ENCODE measurements at regions not wholly inside any gene's neighbourhood (a gene's known extent, or its start where the extent isn't known, plus 50 kb on each side); places are given as distances from the start of the nearest gene placed in this dataset.

- Histone ChIP-seq H3K4me3 (no peak overlapping the region), H3K27ac (no peak overlapping the region), H3K36me3 (ENCODE audit: low read depth, missing control alignments) (no peaks in the 10 kb centered on the region), H3K9me3 (no peaks in the 10 kb centered on the region), H3K4me1 (no peaks in the 10 kb centered on the region), H3K27me3 (no peaks in the 10 kb centered on the region)
- WGBS, 2 donors, result 76 to 88% methylated on average over 4 to 7 of the region's 7 CpGs
- intact Hi-C loops (cut with DNase I; ENCODE audit: low total_unique reads), result no loop called here
- no peak for DNase-seq
- TF ChIP-seq CTCF (IDR thresholded peaks at IDR 0.05), result no peak
- TF ChIP-seq POLR2A (IDR thresholded peaks at IDR 0.05), result no peak
Observed at GRCh38 chr18:78801011-78801410, 178.6 kb upstream of the SALL3 start.

- Histone ChIP-seq H3K27me3 (no peaks in the 10 kb centered on the region), H3K27ac (no peak overlapping the region), H3K9me3 (no peaks in the 10 kb centered on the region), H3K36me3 (ENCODE audit: low read depth, missing control alignments) (no peaks in the 10 kb centered on the region), H3K4me3 (no peak overlapping the region), H3K4me1 (no peaks in the 10 kb centered on the region)
- TF ChIP-seq CTCF (IDR thresholded peaks at IDR 0.05) (no peak), POLR2A (IDR thresholded peaks at IDR 0.05) (no peak)
- intact Hi-C loops (cut with DNase I; ENCODE audit: low total_unique reads), result no loop called here
- no peak for DNase-seq
- 88 to 93% methylated on average over 6 to 9 of the region's 9 CpGs for WGBS, 2 donors
Observed at GRCh38 chr18:78803104-78803503, 176.5 kb upstream of the SALL3 start.

- Histone ChIP-seq H3K36me3 (ENCODE audit: low read depth, missing control alignments) (no peaks in the 10 kb centered on the region), H3K9me3 (no peaks in the 10 kb centered on the region), H3K4me3 (no peak overlapping the region), H3K27ac (no peak overlapping the region), H3K4me1 (no peaks in the 10 kb centered on the region), H3K27me3 (no peaks in the 10 kb centered on the region)
- 83 to 91% methylated on average over 7 to 22 of the region's 26 CpGs for whole genome bisulfite sequencing, 2 donors
- no peak for DNase-seq
- TF ChIP-seq POLR2A (IDR thresholded peaks at IDR 0.05) (no peak), CTCF (IDR thresholded peaks at IDR 0.05) (no peak)
- intact Hi-C loops (cut with DNase I; ENCODE audit: low total_unique reads), result no loop called here
Observed at GRCh38 chr18:78804206-78805030, 175.2 kb upstream of the SALL3 start.

- intact Hi-C loops (cut with DNase I; ENCODE audit: low total_unique reads), result no loop called here
- DNase-seq, result no peak
Observed at GRCh38 chr18:78805840-78806239, 173.8 kb upstream of the SALL3 start.

More at GRCh38 chr18:78805840-78806239, 173.8 kb upstream of the SALL3 start:
- Histone ChIP-seq H3K4me1 (no peaks in the 10 kb centered on the region), H3K9me3 (no peaks in the 10 kb centered on the region), H3K27ac (no peak overlapping the region), H3K4me3 (no peak overlapping the region), H3K27me3 (no peaks in the 10 kb centered on the region), H3K36me3 (ENCODE audit: low read depth, missing control alignments) (no peaks in the 10 kb centered on the region)
- WGBS, 2 donors, result 75 to 83% methylated on average over 8 of the region's 8 CpGs
- TF ChIP-seq POLR2A (IDR thresholded peaks at IDR 0.05) (no peak), CTCF (IDR thresholded peaks at IDR 0.05) (no peak)
